Left ventricle myocardium inferior (tissue), 1 donor: ENCODE measurements at regions not wholly inside any gene's neighbourhood (a gene's known extent, or its start where the extent isn't known, plus 50 kb on each side); places are given as distances from the start of the nearest gene placed in this dataset.
A peak's percentile ranks its signal among the peaks of the same experiment; 100 is the strongest.

Source experiments
- DNase-seq: peaks from one replicate; pipeline ENCODE4 v3.0.0-alpha.2; 2020
- H3K27ac ChIP-seq: fragments of 200-600 bp; replicated peaks from 2 replicates; pipeline ENCODE4 v1.8.0; 2021
- H3K27me3 ChIP-seq: fragments of 200-600 bp; 2 replicates; pipeline ENCODE4 v1.8.0; 2021; ENCODE audit warnings: low read depth
- H3K36me3 ChIP-seq: fragments of 200-600 bp; 2 replicates; pipeline ENCODE4 v1.8.0; 2021
- H3K4me1 ChIP-seq: fragments of 200-600 bp; 2 replicates; pipeline ENCODE4 v1.8.0; 2021
- H3K4me3 ChIP-seq: fragments of 200-600 bp; 2 replicates; pipeline ENCODE4 v1.8.0; 2021; ENCODE audit warnings: mild to moderate bottlenecking, moderate library complexity
- H3K9me3 ChIP-seq: fragments of 200-600 bp; replicated peaks from 2 replicates; pipeline ENCODE4 v1.8.0; 2021
- intact Hi-C: fragments of 100-400 bp; cut with micrococcal nuclease; formaldehyde crosslinking; loops from one replicate; pipeline ENCODE4 v1.11.0; 2022
- TF ChIP-seq, protein P1 (sequence below): fragments of 200-600 bp; IDR thresholded peaks from 2 replicates; pipeline ENCODE4 v1.8.0; 2021; ENCODE audit warnings: antibody characterized with exemption, mild to moderate bottlenecking, borderline replicate concordance
- donor health status: DM: no; HTN: yes; CAD: no; lungs with severe emphysema.

DNA sequence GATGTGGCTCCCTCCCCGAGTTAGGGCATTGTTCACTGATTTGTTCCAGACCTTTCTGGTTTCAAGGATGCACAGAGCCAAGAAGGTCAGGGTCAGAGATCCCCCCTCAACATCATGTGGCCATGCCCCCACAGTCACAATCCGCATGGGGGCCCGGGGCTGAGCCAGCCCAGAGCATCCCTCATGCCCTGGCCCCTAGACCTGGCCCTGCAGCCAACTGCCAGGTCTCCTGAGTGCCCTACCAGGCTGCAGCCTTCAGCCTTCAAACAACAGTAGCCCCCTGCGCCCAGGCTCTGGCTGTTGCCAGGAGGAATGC lies 142.4 kb downstream of the CRYBB2 start:
- no peak for DNase-seq
- peaks cover 46% of the 10 kb centered on the region for H3K4me1 ChIP-seq
- no peak overlapping the region for H3K4me3 ChIP-seq
- intact Hi-C loops, result no loop called here
- no peaks in the 10 kb centered on the region for H3K9me3 ChIP-seq
- peaks cover 31% of the 10 kb centered on the region for H3K36me3 ChIP-seq
- H3K27me3 ChIP-seq, result no peaks in the 10 kb centered on the region
- H3K27ac ChIP-seq, result no peak overlapping the region
- TF ChIP-seq, protein P1, sequence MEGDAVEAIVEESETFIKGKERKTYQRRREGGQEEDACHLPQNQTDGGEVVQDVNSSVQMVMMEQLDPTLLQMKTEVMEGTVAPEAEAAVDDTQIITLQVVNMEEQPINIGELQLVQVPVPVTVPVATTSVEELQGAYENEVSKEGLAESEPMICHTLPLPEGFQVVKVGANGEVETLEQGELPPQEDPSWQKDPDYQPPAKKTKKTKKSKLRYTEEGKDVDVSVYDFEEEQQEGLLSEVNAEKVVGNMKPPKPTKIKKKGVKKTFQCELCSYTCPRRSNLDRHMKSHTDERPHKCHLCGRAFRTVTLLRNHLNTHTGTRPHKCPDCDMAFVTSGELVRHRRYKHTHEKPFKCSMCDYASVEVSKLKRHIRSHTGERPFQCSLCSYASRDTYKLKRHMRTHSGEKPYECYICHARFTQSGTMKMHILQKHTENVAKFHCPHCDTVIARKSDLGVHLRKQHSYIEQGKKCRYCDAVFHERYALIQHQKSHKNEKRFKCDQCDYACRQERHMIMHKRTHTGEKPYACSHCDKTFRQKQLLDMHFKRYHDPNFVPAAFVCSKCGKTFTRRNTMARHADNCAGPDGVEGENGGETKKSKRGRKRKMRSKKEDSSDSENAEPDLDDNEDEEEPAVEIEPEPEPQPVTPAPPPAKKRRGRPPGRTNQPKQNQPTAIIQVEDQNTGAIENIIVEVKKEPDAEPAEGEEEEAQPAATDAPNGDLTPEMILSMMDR, result no peak

DNA sequence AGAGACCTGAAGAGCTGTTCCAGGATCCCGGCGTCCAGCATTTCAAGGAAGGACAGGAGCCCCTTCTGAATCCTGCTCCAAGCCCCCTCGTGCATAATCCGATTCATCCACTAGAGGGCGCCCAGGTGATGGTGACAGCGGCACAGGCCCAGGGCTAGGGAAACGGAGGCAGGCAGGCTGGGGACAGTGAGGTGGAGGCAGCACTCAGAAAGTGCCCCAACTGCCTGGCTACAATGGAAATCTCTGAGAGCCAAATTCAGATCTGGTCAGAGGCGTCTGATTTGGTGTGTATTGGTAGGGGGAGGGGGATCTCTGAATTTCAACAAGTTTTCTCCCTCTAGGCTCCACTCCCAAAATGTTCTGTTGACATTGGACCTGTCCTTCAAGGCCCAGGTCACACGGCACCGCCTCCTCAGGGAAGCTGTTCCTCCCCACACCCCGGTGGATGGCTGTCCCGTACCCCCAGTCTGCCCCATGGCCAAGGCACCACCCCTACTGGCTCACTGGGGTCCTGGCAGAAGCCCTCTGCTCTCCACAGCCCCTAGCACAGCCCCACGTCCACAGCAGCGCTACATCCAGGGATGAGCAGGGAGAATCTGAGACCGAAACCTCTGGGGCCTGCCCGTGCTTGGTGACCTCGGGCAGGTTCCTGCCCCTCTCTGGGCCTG lies 142.9 kb downstream of the CRYBB2 start:
- peak overlapping the region; percentile 30 for H3K27ac ChIP-seq
- H3K36me3 ChIP-seq, result peaks cover 26% of the 10 kb centered on the region
- H3K4me3 ChIP-seq, result no peak overlapping the region
- DNase-seq, result peak; percentile 58
- H3K27me3 ChIP-seq, result no peaks in the 10 kb centered on the region
- intact Hi-C loops, result no loop called here
- peaks cover 51% of the 10 kb centered on the region for H3K4me1 ChIP-seq
- TF ChIP-seq, protein P1, result peak; percentile 92
- H3K9me3 ChIP-seq, result no peaks in the 10 kb centered on the region

DNA sequence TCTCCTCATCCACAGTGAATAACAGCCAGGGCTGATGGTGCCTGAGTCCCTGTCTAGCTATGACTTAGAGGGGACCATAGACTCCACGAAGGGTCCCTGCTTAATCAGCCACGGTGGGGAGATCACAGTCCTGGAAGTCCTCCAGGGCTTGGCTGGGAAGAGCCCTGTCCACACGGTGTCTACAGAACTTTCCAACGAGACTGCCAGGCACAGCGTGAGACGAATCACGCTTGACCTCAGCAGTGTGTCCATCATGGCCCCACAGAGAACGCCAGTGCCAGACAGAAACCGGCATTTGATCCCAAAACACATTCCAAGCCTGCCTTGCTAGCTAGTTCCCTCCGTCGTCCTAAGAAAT lies 143.4 kb downstream of the CRYBB2 start:
- H3K27me3 ChIP-seq, result no peaks in the 10 kb centered on the region
- TF ChIP-seq, protein P1, result no peak
- H3K9me3 ChIP-seq, result no peaks in the 10 kb centered on the region
- intact Hi-C loops, result no loop called here
- no peak overlapping the region for H3K4me3 ChIP-seq
- peak overlapping the region; percentile 30 for H3K27ac ChIP-seq
- peaks cover 21% of the 10 kb centered on the region for H3K36me3 ChIP-seq
- H3K4me1 ChIP-seq, result peaks cover 54% of the 10 kb centered on the region
- no peak for DNase-seq

DNA sequence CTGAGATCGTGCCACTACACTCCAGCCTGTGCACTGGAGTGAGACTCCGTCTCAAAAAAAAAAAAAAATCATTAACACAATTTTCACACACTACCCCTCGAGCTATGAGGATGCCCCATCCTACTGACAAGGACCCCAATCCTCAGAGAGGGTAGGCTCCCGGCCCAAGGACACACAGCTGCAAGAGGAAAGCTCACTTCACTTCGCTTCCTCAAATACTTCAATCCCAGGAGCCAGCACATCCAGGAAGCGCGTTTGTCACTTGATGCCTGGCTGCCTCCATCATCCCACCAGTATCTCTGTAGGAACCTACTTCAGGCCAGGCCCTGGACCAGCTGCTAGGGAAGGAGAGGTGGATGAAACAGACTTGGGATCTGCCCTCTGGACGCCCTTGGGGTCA lies 144.0 kb downstream of the CRYBB2 start:
- Histone ChIP-seq H3K36me3 (peaks cover 15% of the 10 kb centered on the region), H3K9me3 (no peaks in the 10 kb centered on the region), H3K4me3 (no peak overlapping the region), H3K27me3 (no peaks in the 10 kb centered on the region), H3K27ac (no peak overlapping the region), H3K4me1 (peaks cover 59% of the 10 kb centered on the region)
- intact Hi-C loops, result no loop called here
- no peak for DNase-seq
- TF ChIP-seq, protein P1, result no peak

DNA sequence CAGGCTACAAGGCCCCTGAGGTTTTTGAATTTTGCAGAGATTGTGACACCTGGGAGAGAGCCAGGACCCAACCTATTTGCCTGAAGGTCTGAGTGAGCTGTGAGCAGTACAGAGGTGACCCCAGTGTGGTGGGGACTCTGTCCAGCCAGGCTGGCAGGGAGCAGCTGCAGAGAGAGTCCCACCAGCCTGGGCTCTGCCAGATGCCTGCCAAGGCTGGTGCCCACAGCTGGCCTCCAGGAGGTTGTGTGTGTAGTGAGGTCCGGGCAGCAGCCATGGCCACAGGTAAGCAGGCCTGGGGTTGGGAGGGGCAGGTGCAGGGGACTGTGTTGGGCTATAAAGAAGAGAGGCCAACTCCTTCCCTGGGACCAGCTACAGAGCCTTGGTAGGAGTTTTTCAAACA lies 144.8 kb downstream of the CRYBB2 start:
- DNase-seq, result no peak
- Histone ChIP-seq H3K27ac (peak overlapping the region; percentile 73), H3K9me3 (no peaks in the 10 kb centered on the region), H3K4me3 (no peak overlapping the region), H3K4me1 (peaks cover 67% of the 10 kb centered on the region), H3K36me3 (peaks cover 8% of the 10 kb centered on the region), H3K27me3 (no peaks in the 10 kb centered on the region)
- TF ChIP-seq, protein P1, result no peak
- intact Hi-C loops, result no loop called here
